Naive thymus-derived CD8-positive, alpha-beta T cell (primary cell): ENCODE measurements at regions not wholly inside any gene's neighbourhood (a gene's known extent, or its start where the extent isn't known, plus 50 kb on each side); places are given as distances from the start of the nearest gene placed in this dataset.

Experiments used
- ATAC-seq, 2 donors: fragments of 150-1000 bp; cut with Tn5 transposase in 1 of 2; sonication (Bioruptor Pico), chemical (Tn5 transposase) in 1 of 2; 1 replicate in 1 of 2; 2 replicates in 1 of 2; pipeline ENCODE4 v1.10.0; 2021; ENCODE audit warnings: mild to moderate bottlenecking in 2 of 2, moderate library complexity in 2 of 2
- POLR2A ChIA-PET: fragments of 350-600 bp; sonication (Branson Sonifier 250); formaldehyde crosslinking; loops from one replicate; lab custom pipeline; 2021; ENCODE audit warnings: antibody characterized with exemption; lab: Charles Lee
- DNase-seq, 10 donors: peaks; one replicate each; pipeline versions ENCODE4 v3.0.0 to v3.0.0-alpha.2; 2020 to 2022
- H3K27ac Mint-ChIP-seq, 10 donors: one replicate each; pipeline ENCODE4 v1.8.0; 2020 to 2022; ENCODE audit warnings: mild to moderate bottlenecking in 10 of 10, mixed read lengths in 10 of 10, moderate library complexity in 4 of 10, inconsistent platforms in 1 of 10
- H3K27me3 Mint-ChIP-seq, 5 donors: one replicate each; pipeline ENCODE4 v1.8.0; 2021 to 2022; ENCODE audit warnings: mixed read lengths in 5 of 5
- H3K36me3 Mint-ChIP-seq, 3 donors: one replicate each; pipeline ENCODE4 v1.8.0; 2020 to 2022; ENCODE audit warnings: mixed read lengths in 3 of 3, mild to moderate bottlenecking in 2 of 3, inconsistent platforms in 1 of 3
- H3K4me1 Mint-ChIP-seq, 4 donors: one replicate each; pipeline ENCODE4 v1.8.0; 2021 to 2022; ENCODE audit warnings: mixed read lengths in 4 of 4
- H3K4me3 Mint-ChIP-seq, 10 donors: one replicate each; pipeline ENCODE4 v1.8.0; 2020 to 2022; ENCODE audit warnings: mild to moderate bottlenecking in 10 of 10, mixed read lengths in 10 of 10, moderate library complexity in 6 of 10, inconsistent platforms in 1 of 10
- H3K9me3 Mint-ChIP-seq, 9 donors: one replicate each; pipeline ENCODE4 v1.8.0; 2020 to 2022; ENCODE audit warnings: mixed read lengths in 9 of 9, mild to moderate bottlenecking in 3 of 9, inconsistent platforms in 1 of 9, moderate library complexity in 1 of 9

GRCh38 chrX:122835886-122836285 is 348.2 kb upstream of the GRIA3 start:
- H3K36me3 Mint-ChIP-seq: no peaks in the 10 kb centered on the region
- ATAC-seq: no peak
- POLR2A ChIA-PET: no interaction called here

GRCh38 chrX:122850326-122850725 is 333.8 kb upstream of the GRIA3 start:
- no peak overlapping the region for H3K27ac Mint-ChIP-seq
- no peaks in the 10 kb centered on the region for H3K27me3 Mint-ChIP-seq
- peaks cover 0 to 14% (median 5%) of the 10 kb centered on the region in 9 donors for H3K9me3 Mint-ChIP-seq
- POLR2A ChIA-PET: no interaction called here
- no peak for ATAC-seq
- no peaks in the 10 kb centered on the region for H3K4me1 Mint-ChIP-seq
- no peak for DNase-seq
- H3K36me3 Mint-ChIP-seq: peaks cover 0 to 7% (median 0%) of the 10 kb centered on the region in 3 donors
- no peak overlapping the region for H3K4me3 Mint-ChIP-seq

More at GRCh38 chrX:122835886-122836285, 348.2 kb upstream of the GRIA3 start:
- no peaks in the 10 kb centered on the region for H3K27me3 Mint-ChIP-seq
- peaks cover 0 to 6% (median 3%) of the 10 kb centered on the region in 9 donors for H3K9me3 Mint-ChIP-seq
- DNase-seq: no peak
- no peak overlapping the region for H3K4me3 Mint-ChIP-seq
- no peak overlapping the region for H3K27ac Mint-ChIP-seq
- H3K4me1 Mint-ChIP-seq: no peaks in the 10 kb centered on the region

GRCh38 chrX:122856205-122856604 is 327.9 kb upstream of the GRIA3 start:
- H3K27ac Mint-ChIP-seq: no peak overlapping the region
- no peaks in the 10 kb centered on the region for H3K4me1 Mint-ChIP-seq
- peaks cover 0 to 7% (median 0%) of the 10 kb centered on the region in 3 donors for H3K36me3 Mint-ChIP-seq
- ATAC-seq (no peak), DNase-seq (no peak)
- POLR2A ChIA-PET: no interaction called here
- H3K9me3 Mint-ChIP-seq: peaks cover 0 to 14% (median 5%) of the 10 kb centered on the region in 9 donors
- peaks cover 0 to 4% (median 0%) of the 10 kb centered on the region in 5 donors for H3K27me3 Mint-ChIP-seq
- H3K4me3 Mint-ChIP-seq: no peak overlapping the region

- no peak for DNase-seq
- no peak for ATAC-seq
- no peak overlapping the region for H3K4me3 Mint-ChIP-seq
- peaks cover 0 to 7% (median 0%) of the 10 kb centered on the region in 3 donors for H3K36me3 Mint-ChIP-seq
- H3K27me3 Mint-ChIP-seq: peaks cover 0 to 4% (median 0%) of the 10 kb centered on the region in 5 donors
- no peak overlapping the region for H3K27ac Mint-ChIP-seq
- H3K4me1 Mint-ChIP-seq: no peaks in the 10 kb centered on the region
- POLR2A ChIA-PET: no interaction called here
- H3K9me3 Mint-ChIP-seq: peaks cover 0 to 14% (median 5%) of the 10 kb centered on the region in 9 donors
Observed at GRCh38 chrX:122857734-122858133, 326.3 kb upstream of the GRIA3 start.

- Mint-ChIP-seq H3K9me3 (no peaks in the 10 kb centered on the region), H3K27me3 (no peaks in the 10 kb centered on the region), H3K27ac (no peak overlapping the region), H3K36me3 (no peaks in the 10 kb centered on the region), H3K4me1 (no peaks in the 10 kb centered on the region), H3K4me3 (no peak overlapping the region)
- no peak for ATAC-seq
- DNase-seq: no peak
- POLR2A ChIA-PET: no interaction called here
Observed at GRCh38 chrX:122863067-122863466, 321.0 kb upstream of the GRIA3 start.

DNA sequence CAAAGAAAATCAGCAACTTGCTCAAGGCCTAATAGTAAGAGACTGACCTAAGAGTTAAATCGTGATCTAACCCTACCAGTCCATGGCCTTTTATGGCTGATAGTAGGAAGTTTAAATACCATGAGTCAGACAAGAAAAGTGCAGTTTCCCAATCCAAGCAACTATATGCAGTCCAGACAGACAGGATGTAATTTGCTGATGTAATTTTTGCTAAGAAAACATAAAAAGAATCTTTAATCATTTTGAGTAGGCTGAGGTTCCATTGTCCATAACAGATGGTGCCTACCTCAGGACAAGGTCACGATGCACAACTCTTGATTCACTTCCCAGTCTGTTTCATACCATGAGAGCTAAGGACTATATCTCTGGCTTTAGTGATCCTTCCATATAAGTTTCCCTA is 317.5 kb upstream of the GRIA3 start:
- Mint-ChIP-seq H3K9me3 (peaks cover 0 to 4% (median 0%) of the 10 kb centered on the region in 9 donors), H3K36me3 (no peaks in the 10 kb centered on the region), H3K27me3 (no peaks in the 10 kb centered on the region), H3K27ac (no peak overlapping the region), H3K4me1 (no peaks in the 10 kb centered on the region), H3K4me3 (no peak overlapping the region)
- ATAC-seq (no peak), DNase-seq (no peak)
- POLR2A ChIA-PET: no interaction called here

DNA sequence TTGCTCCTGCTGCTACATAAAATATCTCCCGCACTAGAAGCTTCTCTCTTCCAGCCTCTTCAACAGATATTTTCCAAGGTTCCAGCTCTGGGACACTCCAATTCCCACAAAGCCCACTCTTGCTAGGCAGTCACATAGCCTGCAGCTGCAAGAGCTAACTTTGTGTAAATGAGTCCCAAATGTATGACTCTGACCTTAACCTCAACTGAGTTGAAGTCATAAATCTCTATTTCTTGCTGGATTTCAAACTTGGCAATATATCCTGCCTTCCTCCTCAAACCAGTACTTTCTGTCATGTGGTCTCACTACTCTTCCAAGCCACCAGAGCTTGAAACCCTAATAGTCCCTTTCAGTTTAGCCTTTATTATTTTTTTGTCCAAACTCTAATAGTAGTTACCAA is 315.4 kb upstream of the GRIA3 start:
- H3K36me3 Mint-ChIP-seq: no peaks in the 10 kb centered on the region
- no peak for DNase-seq
- H3K9me3 Mint-ChIP-seq: peaks cover 0 to 4% (median 0%) of the 10 kb centered on the region in 9 donors
- H3K27ac Mint-ChIP-seq: no peak overlapping the region
- no peak for ATAC-seq
- no peak overlapping the region for H3K4me3 Mint-ChIP-seq
- POLR2A ChIA-PET: no interaction called here
- no peaks in the 10 kb centered on the region for H3K27me3 Mint-ChIP-seq
- H3K4me1 Mint-ChIP-seq: no peaks in the 10 kb centered on the region

- POLR2A ChIA-PET: no interaction called here
- H3K9me3 Mint-ChIP-seq: peaks cover 0 to 4% (median 0%) of the 10 kb centered on the region in 9 donors
- no peaks in the 10 kb centered on the region for H3K4me1 Mint-ChIP-seq
- no peak overlapping the region for H3K27ac Mint-ChIP-seq
- ATAC-seq: no peak
- H3K27me3 Mint-ChIP-seq: no peaks in the 10 kb centered on the region
- H3K36me3 Mint-ChIP-seq: no peaks in the 10 kb centered on the region
- no peak overlapping the region for H3K4me3 Mint-ChIP-seq
- no peak for DNase-seq
Observed at GRCh38 chrX:122869171-122869570, 314.9 kb upstream of the GRIA3 start.

GRCh38 chrX:122878269-122878668 is 305.8 kb upstream of the GRIA3 start:
- POLR2A ChIA-PET: no interaction called here

DNA sequence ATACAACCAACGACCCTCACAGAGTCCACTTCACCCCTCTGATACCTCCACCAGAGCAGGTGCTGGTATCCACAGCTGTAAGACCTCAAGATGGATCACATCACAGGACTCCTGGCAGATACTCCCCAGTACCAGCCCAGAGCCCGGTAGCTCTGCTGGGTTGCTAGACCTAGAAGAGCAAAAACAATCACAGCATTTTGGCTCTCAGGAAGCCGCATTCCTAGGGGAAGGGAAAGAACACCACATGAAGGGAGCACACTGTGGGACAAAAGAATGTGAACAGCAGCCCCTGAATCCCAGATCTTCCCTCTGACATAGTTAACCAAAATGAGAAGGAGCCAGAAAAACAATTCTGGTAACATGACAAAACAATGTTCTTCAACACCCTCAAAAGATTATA is 303.1 kb upstream of the GRIA3 start:
- ATAC-seq (no peak), DNase-seq (no peak)
- no peak overlapping the region for H3K27ac Mint-ChIP-seq
- no peaks in the 10 kb centered on the region for H3K36me3 Mint-ChIP-seq
- peaks cover 0 to 9% (median 4%) of the 10 kb centered on the region in 9 donors for H3K9me3 Mint-ChIP-seq
- no peaks in the 10 kb centered on the region for H3K27me3 Mint-ChIP-seq
- POLR2A ChIA-PET: no interaction called here
- no peak overlapping the region for H3K4me3 Mint-ChIP-seq
- H3K4me1 Mint-ChIP-seq: no peaks in the 10 kb centered on the region

More at GRCh38 chrX:122878269-122878668, 305.8 kb upstream of the GRIA3 start:
- no peak overlapping the region for H3K27ac Mint-ChIP-seq
- no peak overlapping the region for H3K4me3 Mint-ChIP-seq
- no peaks in the 10 kb centered on the region for H3K36me3 Mint-ChIP-seq
- DNase-seq: no peak
- no peaks in the 10 kb centered on the region for H3K27me3 Mint-ChIP-seq
- H3K9me3 Mint-ChIP-seq: peaks cover 0 to 9% (median 3%) of the 10 kb centered on the region in 9 donors
- no peak for ATAC-seq
- H3K4me1 Mint-ChIP-seq: no peaks in the 10 kb centered on the region

GRCh38 chrX:122890729-122891128 is 293.3 kb upstream of the GRIA3 start:
- peaks cover 0 to 10% (median 3%) of the 10 kb centered on the region in 9 donors for H3K9me3 Mint-ChIP-seq
- no peak for DNase-seq
- no peaks in the 10 kb centered on the region for H3K27me3 Mint-ChIP-seq
- no peaks in the 10 kb centered on the region for H3K4me1 Mint-ChIP-seq
- no peak overlapping the region for H3K4me3 Mint-ChIP-seq
- no peak for ATAC-seq
- POLR2A ChIA-PET: no interaction called here
- H3K36me3 Mint-ChIP-seq: no peaks in the 10 kb centered on the region
- no peak overlapping the region for H3K27ac Mint-ChIP-seq

DNA sequence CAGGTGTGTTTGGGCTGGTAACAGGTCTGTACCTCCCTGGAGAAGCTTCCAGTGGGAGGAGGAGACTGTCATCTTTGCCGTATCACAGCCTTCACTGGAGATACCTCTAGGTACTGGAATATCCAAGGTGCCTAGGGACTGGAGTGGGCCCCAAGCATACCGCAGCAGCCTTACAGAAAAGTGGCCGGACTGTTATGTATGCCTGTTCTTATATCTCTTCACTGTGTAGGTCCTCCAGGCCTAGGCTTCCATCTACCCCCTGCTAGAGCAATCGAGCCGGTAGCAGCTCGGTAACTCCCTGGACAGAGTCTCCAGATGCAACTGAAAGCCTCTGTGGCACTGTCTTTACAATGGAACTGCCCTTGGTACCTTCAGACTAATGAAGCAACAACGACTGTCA is 277.4 kb upstream of the GRIA3 start:
- Mint-ChIP-seq H3K4me1 (no peaks in the 10 kb centered on the region), H3K9me3 (peaks cover 0 to 20% (median 7%) of the 10 kb centered on the region in 9 donors), H3K27ac (no peak overlapping the region), H3K36me3 (no peaks in the 10 kb centered on the region), H3K27me3 (no peaks in the 10 kb centered on the region), H3K4me3 (no peak overlapping the region)
- POLR2A ChIA-PET: no interaction called here
- ATAC-seq (no peak), DNase-seq (no peak)

GRCh38 chrX:122907375-122907774 is 276.7 kb upstream of the GRIA3 start:
- Mint-ChIP-seq H3K36me3 (no peaks in the 10 kb centered on the region), H3K27ac (no peak overlapping the region), H3K9me3 (peaks cover 0 to 20% (median 7%) of the 10 kb centered on the region in 9 donors), H3K4me3 (no peak overlapping the region), H3K4me1 (no peaks in the 10 kb centered on the region), H3K27me3 (no peaks in the 10 kb centered on the region)
- DNase-seq: no peak
- no peak for ATAC-seq
- POLR2A ChIA-PET: no interaction called here

DNA sequence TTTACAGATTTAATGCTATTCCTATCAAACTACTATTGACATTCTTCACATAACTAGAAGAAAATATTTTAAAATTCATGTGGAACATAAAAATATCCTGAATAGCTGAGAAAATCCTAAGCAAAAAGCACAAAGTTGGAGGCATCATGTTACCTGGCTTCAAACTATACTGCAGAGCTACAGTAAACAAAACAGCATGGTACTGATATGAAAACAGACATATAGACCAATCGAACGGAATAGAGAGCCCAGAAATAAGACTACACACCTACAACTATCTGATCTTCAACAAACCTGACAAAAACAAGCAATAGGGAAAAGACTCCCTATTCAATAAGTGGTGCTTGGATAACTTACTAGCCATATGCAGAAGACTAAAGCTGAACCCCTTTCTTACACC is 273.4 kb upstream of the GRIA3 start:
- ATAC-seq (no peak), DNase-seq (no peak)
- H3K27ac Mint-ChIP-seq: no peak overlapping the region
- peaks cover 0 to 28% (median 7%) of the 10 kb centered on the region in 9 donors for H3K9me3 Mint-ChIP-seq
- no peak overlapping the region for H3K4me3 Mint-ChIP-seq
- H3K4me1 Mint-ChIP-seq: no peaks in the 10 kb centered on the region
- H3K36me3 Mint-ChIP-seq: no peaks in the 10 kb centered on the region
- POLR2A ChIA-PET: no interaction called here
- no peaks in the 10 kb centered on the region for H3K27me3 Mint-ChIP-seq
